GM06990 (cell line): ENCODE measurements at regions not wholly inside any gene's neighbourhood (a gene's known extent, or its start where the extent isn't known, plus 50 kb on each side); places are given as distances from the start of the nearest gene placed in this dataset.

Source experiments
- DNase-seq: peaks from one replicate; pipeline ENCODE4 v3.0.0-alpha.2; 2011; ENCODE audit not compliant: insufficient read length; ENCODE audit errors: extremely low read depth
- H3K27me3 ChIP-seq: replicated peaks from 2 replicates; pipeline ENCODE4 v1.6.0; 2011; ENCODE audit warnings: low read length; ENCODE audit not compliant: control insufficient read depth, insufficient read depth
- H3K36me3 ChIP-seq: 2 replicates; pipeline ENCODE4 v1.5.1; 2011; ENCODE audit warnings: low read length; ENCODE audit not compliant: control insufficient read depth, insufficient read depth
- H3K4me3 ChIP-seq: replicated peaks from 2 replicates; pipeline ENCODE4 v1.5.1; 2011; ENCODE audit warnings: low read depth, mild to moderate bottlenecking, control low read depth, low read length
- TF ChIP-seq, protein P1 (sequence below): IDR thresholded peaks from 2 replicates; pipeline ENCODE4 v1.5.1; 2011; ENCODE audit warnings: low read length, control low read depth, mild to moderate bottlenecking, inconsistent platforms; ENCODE audit not compliant: insufficient read depth, poor library complexity, severe bottlenecking

GRCh38 chr2:163264341-163264740 is 425.8 kb upstream of the KCNH7 start:
- H3K36me3 ChIP-seq = no peaks in the 10 kb centered on the region
- TF ChIP-seq, protein P1, sequence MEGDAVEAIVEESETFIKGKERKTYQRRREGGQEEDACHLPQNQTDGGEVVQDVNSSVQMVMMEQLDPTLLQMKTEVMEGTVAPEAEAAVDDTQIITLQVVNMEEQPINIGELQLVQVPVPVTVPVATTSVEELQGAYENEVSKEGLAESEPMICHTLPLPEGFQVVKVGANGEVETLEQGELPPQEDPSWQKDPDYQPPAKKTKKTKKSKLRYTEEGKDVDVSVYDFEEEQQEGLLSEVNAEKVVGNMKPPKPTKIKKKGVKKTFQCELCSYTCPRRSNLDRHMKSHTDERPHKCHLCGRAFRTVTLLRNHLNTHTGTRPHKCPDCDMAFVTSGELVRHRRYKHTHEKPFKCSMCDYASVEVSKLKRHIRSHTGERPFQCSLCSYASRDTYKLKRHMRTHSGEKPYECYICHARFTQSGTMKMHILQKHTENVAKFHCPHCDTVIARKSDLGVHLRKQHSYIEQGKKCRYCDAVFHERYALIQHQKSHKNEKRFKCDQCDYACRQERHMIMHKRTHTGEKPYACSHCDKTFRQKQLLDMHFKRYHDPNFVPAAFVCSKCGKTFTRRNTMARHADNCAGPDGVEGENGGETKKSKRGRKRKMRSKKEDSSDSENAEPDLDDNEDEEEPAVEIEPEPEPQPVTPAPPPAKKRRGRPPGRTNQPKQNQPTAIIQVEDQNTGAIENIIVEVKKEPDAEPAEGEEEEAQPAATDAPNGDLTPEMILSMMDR = no peak
- no peak overlapping the region for H3K4me3 ChIP-seq
- no peaks in the 10 kb centered on the region for H3K27me3 ChIP-seq
- DNase-seq = no peak

DNA sequence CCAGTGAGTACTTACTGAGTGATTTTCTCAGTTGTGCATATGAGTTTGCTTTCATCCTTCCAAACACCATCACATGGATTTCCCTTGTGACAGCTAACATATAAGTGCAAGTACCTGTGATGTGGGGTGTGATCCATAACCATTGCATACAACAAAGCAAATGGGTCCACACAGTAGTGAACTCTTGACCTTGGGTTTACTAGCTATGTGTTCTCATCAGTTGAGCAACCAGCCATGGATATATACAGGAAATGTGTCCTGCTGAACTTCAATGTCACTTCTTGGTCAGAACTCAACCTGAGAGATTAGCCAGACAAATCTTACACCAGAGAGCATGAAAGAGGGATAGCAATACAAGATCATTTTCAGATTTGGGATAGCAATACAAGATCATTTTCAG is 420.9 kb upstream of the KCNH7 start:
- TF ChIP-seq, protein P1 = no peak
- H3K27me3 ChIP-seq = no peaks in the 10 kb centered on the region
- DNase-seq = no peak
- no peak overlapping the region for H3K4me3 ChIP-seq
- H3K36me3 ChIP-seq = no peaks in the 10 kb centered on the region

DNA sequence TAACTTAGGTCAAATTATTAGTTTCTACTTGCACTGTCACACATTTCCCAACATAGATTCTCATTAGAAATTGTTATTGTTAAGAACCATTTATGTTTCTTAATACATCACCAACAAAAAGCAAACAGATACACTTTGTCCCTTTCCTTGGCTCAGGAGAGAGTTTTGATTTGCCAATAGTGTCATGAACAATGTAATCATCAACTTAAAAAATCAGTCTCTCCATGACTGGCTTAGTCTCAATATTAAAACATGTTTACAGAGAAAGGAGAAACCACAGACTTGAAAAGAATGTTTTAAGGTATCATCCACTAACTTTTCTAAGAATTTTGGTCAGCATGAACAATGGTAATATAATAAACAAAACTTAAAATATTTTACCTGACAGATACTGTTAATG is 416.5 kb upstream of the KCNH7 start:
- no peaks in the 10 kb centered on the region for H3K27me3 ChIP-seq
- TF ChIP-seq, protein P1 = no peak
- DNase-seq = no peak
- H3K36me3 ChIP-seq = no peaks in the 10 kb centered on the region
- H3K4me3 ChIP-seq = no peak overlapping the region

- H3K36me3 ChIP-seq = no peaks in the 10 kb centered on the region
- no peaks in the 10 kb centered on the region for H3K27me3 ChIP-seq
- TF ChIP-seq, protein P1 = no peak
- H3K4me3 ChIP-seq = no peak overlapping the region
- DNase-seq = no peak
Measured at GRCh38 chr2:163253621-163254285, 415.2 kb upstream of the KCNH7 start.

DNA sequence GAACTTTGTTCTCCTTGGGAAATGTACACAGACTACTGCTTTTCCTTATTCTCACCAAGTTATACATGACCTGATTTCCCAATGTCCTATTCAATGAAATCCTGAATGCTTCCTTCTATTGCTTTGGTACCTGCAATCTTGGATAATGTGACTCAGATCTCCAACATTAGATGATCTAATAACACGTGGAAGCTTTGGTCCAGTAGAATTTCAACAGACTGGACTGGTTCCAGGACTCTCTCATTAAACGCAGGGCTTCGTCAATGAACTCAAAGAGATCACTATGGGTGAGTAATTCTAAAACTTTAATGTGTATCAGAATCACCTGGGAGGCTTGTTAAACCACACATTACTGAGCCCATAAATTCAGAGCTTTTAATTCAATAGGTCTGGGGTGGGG is 413.6 kb upstream of the KCNH7 start:
- Histone ChIP-seq H3K27me3 (no peaks in the 10 kb centered on the region), H3K36me3 (no peaks in the 10 kb centered on the region), H3K4me3 (no peak overlapping the region)
- TF ChIP-seq, protein P1 = no peak
- no peak for DNase-seq
